GM12872 (cell line): ENCODE measurements at regions not wholly inside any gene's neighbourhood (a gene's known extent, or its start where the extent isn't known, plus 50 kb on each side); places are given as distances from the start of the nearest gene placed in this dataset.

Experiments used
- CTCF ChIP-seq: IDR thresholded peaks from 3 replicates; pipeline ENCODE4 v1.5.1; 2011; ENCODE audit warnings: low read depth, mild to moderate bottlenecking, low read length, moderate library complexity; ENCODE audit not compliant: insufficient read depth

GRCh38 chr6:50990750-50991446, 172.2 kb downstream of the TFAP2B start:
- no peak for TF ChIP-seq CTCF

GRCh38 chr6:50992232-50992631, 173.6 kb downstream of the TFAP2B start:
- no peak for TF ChIP-seq CTCF

- no peak for TF ChIP-seq CTCF
Observed at GRCh38 chr6:50992704-50993625, 174.3 kb downstream of the TFAP2B start.

- TF ChIP-seq CTCF = no peak
Observed at GRCh38 chr6:50993941-50994720, 175.5 kb downstream of the TFAP2B start.

- no peak for TF ChIP-seq CTCF
Observed at GRCh38 chr6:50995036-50995435, 176.4 kb downstream of the TFAP2B start.

- TF ChIP-seq CTCF = no peak
Observed at GRCh38 chr6:50998905-50999304, 180.2 kb downstream of the TFAP2B start.

GRCh38 chr6:51001399-51001798, 182.7 kb downstream of the TFAP2B start:
- TF ChIP-seq CTCF = no peak
